Globus pallidus (tissue), 1 donor: ENCODE measurements at regions not wholly inside any gene's neighbourhood (a gene's known extent, or its start where the extent isn't known, plus 50 kb on each side); places are given as distances from the start of the nearest gene placed in this dataset.
A peak's percentile ranks its signal among the peaks of the same experiment; 100 is the strongest.
"Not testable (repeated sequence)": the region's sequence is repeated elsewhere in the genome, so short reads cannot be mapped to it uniquely, and the experiment has no call there.

Experiments
- DNase-seq: peaks from one replicate; pipeline ENCODE4 v3.0.0-alpha.2; 2015; ENCODE audit warnings: low spot score

DNA sequence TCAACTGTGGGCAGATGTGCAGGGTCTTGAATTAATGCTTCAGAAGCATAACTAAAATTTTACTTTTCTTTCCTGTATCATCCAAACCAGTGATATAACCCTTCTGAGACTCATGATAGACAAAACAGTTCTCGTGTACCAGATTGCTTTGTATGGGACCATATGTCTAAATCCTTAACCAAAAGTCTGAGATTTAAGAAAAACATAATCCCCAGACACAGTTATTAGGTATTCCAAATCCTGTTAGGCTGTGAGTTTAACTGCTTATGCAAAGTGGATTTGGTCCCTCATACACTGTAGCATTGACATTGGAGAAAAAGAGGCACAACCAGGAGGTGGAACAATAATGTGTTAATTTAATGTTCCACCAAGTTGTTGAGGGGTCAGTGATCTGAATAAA, 235.0 kb downstream of the PMAIP1 start:
- DNase-seq = no peak

DNA sequence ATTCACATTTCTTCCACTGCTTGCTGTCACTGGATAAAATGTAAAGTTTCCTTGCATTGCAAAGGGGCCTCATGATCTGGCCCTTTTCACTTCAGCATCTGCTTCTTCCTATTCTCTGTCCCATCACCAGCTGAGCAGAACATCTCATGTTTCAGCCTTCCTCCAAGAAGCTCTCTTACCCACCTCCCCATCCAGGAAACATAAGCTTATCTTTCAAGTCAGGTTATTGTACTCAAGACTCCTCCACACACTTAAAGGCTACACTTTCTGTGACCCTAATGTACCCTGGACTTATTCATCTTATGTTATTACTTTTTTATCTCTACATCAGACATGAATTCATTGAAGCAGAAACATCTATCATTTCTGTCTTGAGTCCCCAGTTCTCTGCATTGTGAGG, 230.5 kb downstream of the PMAIP1 start:
- DNase-seq = no peak

DNA sequence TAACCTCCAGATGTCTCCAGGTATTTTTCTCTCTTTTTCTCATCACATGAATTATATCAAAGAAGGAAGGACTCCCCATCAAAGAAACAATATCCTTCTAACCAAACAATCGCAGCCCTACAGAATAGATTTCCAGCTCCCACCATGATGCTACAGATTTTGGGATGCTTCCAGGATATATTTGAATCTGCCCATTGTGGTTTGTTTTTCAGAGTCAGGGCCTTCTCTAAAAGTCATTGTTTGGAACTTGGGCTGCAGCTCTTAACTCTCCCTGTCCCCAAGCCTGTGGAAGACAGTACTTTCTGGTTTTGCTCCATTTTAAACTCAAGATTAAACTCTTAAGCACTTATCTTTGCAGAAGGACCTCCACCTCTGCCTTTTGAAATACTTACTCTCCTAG, 223.2 kb downstream of the PMAIP1 start:
- peak; percentile 91 for DNase-seq

DNA sequence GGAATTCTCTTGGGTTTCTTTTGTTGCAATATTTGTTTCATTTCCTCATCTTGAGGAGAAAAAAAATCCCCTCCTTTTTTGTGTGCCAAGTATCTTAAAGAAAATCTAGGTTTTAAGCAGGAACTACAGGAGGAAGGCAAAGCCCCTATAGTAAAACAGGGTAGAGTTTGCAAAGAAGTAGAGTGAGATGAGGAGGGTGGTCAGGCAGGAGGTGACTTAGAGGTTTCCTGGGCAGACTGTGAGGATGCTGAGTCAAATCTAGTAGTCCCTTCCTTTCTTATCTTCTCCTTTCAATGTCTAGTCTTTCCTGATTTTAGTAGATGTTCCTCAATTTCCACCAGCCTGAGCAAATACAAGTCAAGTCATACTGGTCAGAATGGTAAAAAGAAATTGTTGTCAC, 222.5 kb downstream of the PMAIP1 start:
- no peak for DNase-seq

DNA sequence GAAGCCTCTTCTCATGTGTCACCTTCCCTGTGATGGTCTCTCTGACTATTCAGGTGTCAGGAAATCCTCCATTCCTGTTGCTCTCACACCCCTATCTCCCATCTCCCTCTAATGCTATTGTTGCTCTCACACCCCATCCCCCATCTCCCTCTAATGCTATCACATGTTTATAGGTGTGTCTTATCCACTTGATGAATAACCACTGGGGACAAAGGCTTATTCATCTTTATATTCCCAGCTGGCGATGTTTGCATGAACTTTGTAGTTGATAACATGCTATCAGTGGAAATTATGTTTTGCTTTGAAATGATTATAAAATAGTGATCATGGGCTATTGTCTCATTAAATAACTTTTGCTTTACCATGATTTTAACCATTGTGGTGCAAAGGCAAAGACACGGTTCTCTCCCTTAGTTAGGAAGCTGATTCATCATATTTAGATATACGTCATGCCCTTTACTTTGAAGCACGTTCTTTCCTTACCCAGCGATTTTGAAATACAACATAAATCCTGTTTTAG, 220.5 kb downstream of the PMAIP1 start:
- DNase-seq = no peak

DNA sequence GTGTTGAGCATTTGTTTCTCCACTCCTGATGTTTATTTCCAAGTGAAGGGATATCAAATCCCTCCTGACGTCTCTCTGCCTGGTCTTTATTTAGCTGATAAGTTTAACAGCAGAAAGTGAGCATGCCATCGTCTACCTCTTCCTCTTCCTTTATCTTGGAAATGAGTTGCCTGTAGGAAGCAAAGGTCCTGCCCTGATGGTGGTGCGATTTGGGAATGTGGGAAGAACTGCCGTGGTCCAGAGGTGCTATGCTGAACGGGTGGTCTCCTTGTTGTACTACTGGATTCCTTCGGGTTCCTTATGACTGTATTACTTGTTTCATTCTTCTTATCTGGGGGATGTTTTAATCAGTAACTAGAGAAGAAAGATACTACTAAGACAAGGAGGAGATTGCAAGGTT, 217.5 kb downstream of the PMAIP1 start:
- no peak for DNase-seq

DNA sequence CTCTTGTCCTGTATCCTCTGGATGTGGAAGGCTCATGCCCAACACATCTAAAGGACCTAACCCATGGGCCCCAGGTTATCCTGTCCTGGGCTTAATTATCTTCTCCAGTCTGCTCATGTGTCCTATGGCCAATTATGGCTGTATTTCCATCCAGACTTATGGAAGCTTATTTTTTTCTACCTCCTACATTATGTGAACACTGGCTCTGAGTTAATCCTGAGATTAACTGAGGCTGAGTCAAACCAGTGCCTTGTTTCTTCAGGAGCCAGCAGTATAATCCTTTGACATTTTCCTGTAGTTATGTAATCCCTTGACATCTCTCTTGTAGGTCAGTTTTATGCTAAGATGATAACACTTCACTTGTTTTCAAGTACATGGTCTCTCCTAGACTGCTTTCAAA, 213.6 kb downstream of the PMAIP1 start:
- no peak for DNase-seq

DNA sequence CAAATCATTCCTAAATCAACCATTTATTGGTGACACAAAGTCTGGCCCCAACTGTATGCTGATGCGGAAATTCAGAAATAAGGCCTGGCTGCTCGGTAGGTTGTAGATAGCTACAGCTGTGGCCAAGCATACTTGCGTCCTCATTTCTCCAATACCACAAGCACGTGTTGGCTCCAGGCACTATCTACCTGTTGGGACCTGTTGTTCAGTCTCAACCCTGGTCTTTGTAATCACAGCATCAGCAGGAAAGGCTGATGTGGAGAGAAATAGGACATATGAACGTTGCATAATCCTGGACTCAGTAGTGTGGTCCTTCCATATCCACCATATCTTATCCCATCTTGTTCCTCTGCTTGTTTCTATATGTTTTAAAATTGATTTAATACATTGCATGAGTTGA, 212.6 kb downstream of the PMAIP1 start:
- no peak for DNase-seq

DNA sequence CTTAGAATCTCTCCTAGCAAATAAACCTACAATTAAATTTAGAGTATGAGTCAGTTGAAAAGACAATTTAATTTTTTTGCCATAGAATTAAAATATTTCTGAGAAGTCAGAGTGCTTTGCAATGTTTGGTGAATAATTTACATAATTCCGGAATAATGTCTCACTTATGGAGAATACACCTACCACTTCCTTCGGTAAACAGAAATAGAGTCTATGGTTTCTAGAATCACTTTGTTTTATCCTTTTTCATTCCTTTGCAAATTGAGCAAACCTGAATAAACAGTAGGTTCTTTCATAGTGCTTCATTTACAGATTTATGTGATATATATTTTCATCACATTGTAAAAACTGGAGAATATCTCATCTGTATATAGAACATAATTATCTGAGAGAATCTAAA, 211.7 kb downstream of the PMAIP1 start:
- no peak for DNase-seq

DNA sequence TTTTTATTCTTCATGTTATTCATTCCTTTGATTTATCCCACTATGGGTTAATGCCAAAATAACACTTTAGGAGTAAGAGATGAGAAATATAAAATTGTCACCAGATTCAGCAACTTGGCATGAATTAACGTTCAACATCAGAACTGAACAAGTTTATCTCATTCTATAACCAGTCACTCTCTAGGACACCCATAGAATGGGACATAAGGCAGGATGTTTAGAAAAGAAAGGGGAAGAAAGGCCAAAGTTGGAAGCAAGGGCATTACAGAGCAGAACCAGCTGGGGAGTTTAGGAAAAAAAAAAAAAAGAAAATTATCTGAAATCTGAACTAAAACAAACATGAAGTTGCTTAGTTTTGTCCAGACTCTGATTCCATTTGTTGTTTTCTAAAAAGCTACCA, 211.0 kb downstream of the PMAIP1 start:
- DNase-seq = no peak

DNA sequence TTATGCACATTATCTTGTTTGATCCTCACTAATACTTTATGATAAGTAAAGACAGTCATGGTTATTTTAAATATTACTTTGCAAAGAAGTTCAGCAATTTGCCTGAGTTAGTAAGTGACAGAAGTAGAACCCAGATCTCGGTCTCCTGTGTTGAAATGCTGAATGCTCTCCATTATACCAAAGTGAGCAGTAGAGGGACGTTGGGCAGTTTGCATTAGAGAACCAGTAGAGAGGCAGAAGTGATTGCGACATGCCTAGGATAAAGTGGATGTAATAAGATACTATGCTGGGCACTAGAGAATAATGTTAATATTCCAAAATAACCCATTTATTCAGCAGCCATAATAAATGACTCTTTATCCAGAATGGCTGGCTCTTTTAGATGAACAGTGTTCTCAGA, 201.0 kb downstream of the PMAIP1 start:
- no peak for DNase-seq

DNA sequence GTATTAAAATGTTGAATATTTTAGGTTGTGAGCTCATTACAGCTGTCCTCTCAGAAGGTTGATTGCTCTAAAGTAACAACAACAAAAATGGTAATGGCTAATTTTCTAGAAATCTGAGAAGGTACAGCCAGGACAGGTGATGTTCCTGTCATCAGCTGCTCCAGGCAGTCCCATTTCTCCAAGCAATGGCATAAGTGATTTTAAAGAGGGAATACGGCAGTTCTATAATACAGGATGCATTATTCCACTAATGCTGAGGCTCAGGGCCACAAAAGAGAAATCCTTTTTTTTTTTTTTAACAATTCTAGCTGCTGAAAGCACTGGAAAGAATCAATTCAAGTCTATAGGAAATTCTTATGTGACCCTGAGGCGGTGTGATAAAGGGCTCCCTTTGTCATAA, 199.9 kb downstream of the PMAIP1 start:
- no peak for DNase-seq

DNA sequence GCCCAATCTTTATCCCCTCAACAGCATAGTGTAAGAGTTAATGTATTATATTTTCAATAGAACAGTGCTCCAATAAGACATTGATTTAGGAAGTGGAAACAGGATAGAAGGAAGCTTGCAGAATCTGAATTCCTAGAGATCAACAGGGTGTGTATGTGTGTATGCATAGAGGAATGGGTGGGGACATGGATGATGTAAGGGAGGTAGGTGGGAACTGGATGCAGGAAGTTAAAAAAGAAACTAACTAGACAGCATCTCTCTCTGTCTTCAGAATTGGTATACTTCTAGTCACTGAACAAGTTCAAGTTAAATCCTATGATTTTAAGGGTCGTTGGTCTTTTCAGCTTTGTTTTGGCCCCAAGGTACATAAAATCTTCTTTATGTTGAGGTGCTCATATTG, 196.6 kb downstream of the PMAIP1 start:
- DNase-seq = no peak

DNA sequence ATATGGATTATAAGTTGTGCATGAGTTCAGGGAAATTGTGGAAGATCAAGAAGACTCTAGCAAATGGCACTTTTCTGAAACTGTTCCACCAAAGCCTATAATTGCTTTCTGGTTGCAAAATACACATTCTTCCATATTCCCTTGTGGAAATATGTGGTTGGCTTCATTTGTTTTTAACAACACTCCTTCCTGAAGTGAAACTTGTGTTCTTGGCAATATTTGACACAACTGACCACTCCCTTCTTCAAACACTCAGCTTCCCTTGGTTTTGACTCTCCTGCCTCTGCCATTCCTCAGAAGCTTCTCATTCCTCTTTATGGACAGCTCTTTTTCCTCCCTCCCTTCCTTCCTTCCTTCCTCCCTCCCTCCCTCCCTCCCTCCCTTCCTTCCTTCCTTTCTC, 192.3 kb downstream of the PMAIP1 start:
- DNase-seq = no peak

DNA sequence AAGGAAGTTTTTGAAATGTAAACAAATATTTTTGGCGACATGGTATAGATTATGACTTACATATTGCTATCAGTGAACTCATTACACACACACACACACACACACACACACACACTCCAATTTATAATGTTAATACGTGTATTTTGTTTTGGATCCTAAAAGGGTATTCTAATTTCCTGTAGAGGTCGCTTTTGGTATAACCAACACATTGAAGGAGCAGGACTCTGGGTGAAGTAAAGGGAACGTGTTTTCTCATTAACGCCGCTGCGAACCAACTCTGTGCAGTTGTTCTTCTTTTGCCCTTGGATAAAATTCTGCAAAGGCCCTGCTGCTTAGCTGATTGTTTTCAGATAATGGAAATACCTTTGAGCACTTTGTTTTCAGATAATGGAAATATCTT, 190.4 kb downstream of the PMAIP1 start:
- peak; percentile 66 for DNase-seq

DNA sequence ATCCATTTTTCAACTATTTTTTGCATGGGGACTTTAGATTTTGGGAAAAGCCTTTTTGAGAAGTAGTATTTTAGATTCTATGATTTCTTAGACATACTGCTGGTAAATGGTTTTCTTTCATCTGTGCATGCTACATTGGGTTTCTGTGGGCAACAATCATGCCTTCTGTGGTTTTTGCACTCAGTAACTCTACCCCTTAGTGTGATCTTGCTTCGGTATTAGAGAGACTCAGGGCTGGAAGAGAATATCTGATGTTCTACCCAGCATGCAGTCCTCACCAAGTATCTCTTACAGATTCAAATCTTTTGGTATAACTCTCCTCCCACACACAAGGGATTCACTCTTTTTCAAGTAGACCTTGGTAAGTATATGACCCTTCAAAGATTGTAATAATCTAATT, 183.0 kb downstream of the PMAIP1 start:
- no peak for DNase-seq

DNA sequence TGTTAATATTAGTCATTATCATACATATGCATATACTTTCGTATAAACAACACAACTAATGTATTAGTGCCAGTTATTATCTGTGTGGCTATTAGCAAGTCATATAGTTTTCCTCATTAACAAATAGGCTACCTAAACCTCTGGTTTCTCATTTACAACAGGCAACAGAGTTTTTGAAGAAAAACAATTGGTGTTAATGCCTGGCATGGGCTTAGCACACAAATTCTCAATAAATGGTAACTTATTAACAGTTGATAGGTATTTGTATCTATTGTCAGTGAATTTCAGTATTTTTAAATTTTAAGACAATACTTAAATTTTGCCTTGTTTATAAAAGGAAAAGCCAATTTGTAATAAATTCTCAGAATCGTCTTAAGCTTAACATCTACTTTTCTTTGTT, 182.5 kb downstream of the PMAIP1 start:
- DNase-seq = no peak

DNA sequence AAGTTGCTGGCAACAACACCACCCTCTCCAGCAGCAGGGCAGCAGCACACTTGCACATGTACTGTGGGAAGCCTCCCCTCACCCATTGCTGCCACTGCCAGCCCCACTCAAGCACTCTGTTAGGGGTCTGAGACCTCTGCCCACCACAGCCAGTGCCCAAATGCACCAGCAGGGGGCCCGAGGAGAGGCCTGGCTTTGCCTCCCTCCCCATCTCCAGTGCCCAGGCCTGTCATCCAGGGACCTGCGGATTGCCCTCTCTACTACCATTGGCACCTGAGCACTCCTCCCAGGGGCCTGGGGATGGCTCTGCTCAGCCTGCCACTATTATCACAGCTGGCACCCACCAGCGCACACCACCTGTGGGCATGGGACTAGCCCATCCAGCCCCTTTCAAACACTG, 175.7 kb downstream of the PMAIP1 start:
- DNase-seq = no peak

DNA sequence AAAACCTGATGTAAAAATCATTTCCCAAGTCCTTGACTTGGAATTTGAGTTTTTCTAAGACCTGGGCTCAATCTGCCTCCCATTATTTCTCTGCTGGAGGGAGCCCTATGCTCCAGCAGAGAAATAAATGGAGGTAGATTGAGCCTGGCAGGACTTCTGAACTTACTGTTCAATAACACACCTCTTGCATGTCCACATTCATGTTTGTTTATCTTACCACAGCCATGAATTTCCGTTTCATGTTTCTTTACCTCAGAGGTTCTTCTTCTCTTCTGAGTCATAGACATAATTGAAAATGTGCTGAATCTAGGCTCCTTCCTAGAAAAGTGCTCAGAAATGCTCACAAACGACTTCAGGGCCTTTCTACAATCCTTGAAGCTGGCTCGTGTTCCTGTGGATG, 170.8 kb downstream of the PMAIP1 start:
- DNase-seq = no peak

DNA sequence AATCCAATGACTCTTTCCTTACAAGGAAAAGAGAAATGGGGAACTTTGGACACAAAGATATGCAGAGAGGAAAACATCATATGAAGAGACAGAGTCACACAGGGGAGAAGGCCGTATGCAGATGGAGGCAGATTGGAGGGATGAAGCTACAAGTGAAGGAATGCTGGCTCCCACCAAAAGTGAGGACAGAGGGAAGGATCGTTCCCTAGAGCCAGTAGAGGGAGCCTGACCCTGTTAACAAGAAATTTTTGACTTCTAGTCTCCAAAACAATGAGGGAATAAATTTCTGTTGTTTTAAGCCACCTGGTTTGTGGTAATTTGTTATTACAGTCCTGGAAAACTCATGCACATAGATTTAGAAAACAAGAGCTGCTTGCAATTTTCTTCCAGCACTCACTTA, 169.3 kb downstream of the PMAIP1 start:
- DNase-seq = no peak

DNA sequence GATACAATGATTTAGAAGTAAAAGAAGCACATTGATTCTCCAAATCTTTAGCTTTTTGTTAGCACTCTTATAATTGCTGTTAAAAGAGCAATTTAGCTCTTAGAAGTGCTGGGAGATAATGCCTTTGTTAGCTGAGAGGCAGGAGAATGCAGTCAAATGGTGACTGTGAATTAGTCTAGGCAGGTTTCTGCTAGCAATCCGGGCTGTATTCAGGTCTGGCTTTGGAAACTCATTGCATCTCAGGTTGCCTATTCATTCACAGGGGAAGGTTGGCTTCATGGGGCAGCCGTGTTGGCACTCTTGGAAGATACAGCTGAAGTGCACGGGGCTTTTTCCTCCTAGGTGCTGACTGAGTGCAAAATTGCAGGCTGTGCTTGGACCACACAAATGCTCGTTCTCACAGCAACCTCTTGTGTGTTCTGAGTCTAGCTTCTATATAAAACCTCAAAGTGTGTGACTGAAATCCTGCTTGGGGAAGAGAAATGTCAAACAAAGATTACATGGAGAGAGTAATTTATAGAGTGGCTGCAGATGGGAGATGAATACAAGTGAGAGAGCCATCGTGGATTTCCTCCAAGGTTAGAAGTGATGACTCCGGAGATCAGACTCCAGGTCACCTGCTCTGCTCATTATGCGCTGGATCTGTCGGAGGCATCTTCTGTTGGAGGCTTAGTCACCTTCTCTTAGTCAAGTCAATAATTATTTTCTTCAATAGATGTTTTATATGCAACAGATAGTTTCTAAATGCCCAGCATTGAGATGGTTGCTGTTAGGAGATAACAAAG, 167.8 kb downstream of the PMAIP1 start:
- DNase-seq = no peak

DNA sequence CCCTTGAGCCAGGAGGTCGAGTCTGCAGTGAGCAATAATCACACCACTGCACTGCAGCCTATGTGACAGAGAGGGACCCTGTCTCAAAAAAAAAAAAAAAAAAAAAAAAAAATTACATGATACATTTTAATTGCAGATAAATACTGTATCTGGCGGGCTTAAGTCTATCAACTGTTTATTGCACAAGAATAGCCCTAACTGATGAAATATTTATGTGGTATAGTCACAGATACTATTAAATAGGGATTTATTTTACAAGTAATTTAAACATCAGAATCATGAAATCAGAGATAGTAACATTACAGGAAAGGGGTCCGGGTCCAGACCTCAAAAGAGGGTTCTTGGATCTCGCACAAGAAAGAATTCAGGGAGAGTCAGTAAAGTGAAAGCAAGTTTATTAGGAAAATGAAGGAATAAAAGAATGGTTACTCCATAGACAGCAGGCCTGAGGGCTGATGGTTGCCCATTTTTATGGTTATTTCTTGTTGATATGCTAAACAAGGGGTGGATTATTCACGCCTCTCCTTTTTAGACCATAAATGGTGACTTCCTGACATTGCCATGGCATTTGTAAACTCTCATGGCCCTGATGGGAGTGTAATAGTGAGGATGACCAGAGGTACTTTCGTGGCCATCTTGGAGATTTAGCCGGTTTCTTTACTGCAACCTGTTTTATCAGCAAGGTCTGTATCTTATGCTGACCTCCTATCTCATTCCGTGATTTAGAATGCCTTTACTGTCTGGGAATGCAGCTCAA, 166.6 kb downstream of the PMAIP1 start:
- DNase-seq = no peak

DNA sequence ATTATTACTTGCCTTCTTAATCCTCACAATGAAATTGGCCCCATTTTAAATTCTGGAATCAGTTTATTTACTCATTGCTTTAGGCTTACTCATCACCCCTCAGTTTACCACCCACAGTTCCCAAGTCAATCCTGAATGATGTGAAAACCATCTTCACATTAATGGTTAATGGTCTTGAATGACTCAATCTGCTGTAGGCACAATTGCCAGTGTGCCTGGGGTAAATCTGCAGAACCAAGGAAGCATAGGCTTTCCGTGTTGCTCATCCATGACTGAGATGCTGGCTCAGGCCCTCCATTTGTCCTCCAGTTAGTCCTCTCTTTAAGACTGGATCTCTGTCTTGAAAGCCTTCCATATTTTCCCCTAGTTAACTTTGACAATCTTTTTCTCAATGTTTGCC, 164.5 kb downstream of the PMAIP1 start:
- no peak for DNase-seq

DNA sequence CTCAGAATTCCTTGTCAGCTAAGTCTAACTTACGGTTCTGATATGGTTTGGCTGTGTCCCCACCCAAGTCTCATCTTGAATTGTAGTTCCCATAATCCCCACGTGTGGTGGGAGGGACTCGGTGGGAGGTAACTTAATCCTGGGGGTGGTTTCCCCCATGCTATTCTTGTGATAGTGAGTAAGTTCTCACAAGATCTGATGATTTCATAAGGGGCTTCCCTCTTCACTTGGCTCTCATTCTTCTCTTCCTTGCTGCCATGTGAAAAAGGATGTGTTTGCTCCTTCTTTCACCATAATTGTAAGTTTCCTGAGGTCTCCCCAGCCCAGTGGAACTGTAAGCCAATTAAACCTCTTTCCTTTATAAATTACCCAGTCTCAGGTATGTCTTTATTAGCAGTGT, 163.0 kb downstream of the PMAIP1 start:
- not testable (repeated sequence) for DNase-seq
